RWPE2 (cell line): ENCODE measurements at regions not wholly inside any gene's neighbourhood (a gene's known extent, or its start where the extent isn't known, plus 50 kb on each side); places are given as distances from the start of the nearest gene placed in this dataset.
"Not testable (repeated sequence)": the region's sequence is repeated elsewhere in the genome, so short reads cannot be mapped to it uniquely, and the experiment has no call there.

Experiments used
- ATAC-seq: fragments of 200-7000 bp; cut with Tn5 transposase; 3 replicates; pipeline ENCODE4 v1.9.1; 2021; ENCODE audit warnings: low read depth
- DNase-seq: peaks from one replicate; pipeline ENCODE4 v3.0.0-alpha.2; 2020; ENCODE audit warnings: low spot score
- H3K27ac ChIP-seq: fragments of 450-650 bp; 2 replicates; pipeline ENCODE4 v1.5.1; 2017; ENCODE audit warnings: mild to moderate bottlenecking; ENCODE audit not compliant: poor library complexity, severe bottlenecking
- H3K27me3 ChIP-seq: fragments of 250-450 bp; sonication (Bioruptor Pico); 2 replicates; pipeline ENCODE4 v1.5.1; 2021; ENCODE audit warnings: mild to moderate bottlenecking, moderate library complexity; ENCODE audit not compliant: insufficient read depth, poor library complexity, severe bottlenecking
- H3K36me3 ChIP-seq: fragments of 250-450 bp; sonication (Bioruptor Pico); 2 replicates; pipeline ENCODE4 v1.5.1; 2020; ENCODE audit warnings: low read depth, mild to moderate bottlenecking, moderate library complexity
- H3K4me1 ChIP-seq: fragments of 250-450 bp; sonication (Bioruptor Pico); 2 replicates; pipeline ENCODE4 v1.5.1; 2021; ENCODE audit warnings: mild to moderate bottlenecking, moderate library complexity; ENCODE audit not compliant: insufficient read depth, poor library complexity, severe bottlenecking
- H3K4me3 ChIP-seq: fragments of 250-450 bp; sonication (Bioruptor Pico); 2 replicates; pipeline ENCODE4 v1.5.1; 2021; ENCODE audit warnings: mild to moderate bottlenecking, moderate library complexity; ENCODE audit not compliant: severe bottlenecking
- H3K9me3 ChIP-seq: fragments of 250-450 bp; sonication (Bioruptor Pico); 2 replicates; pipeline ENCODE4 v1.5.1; 2021; ENCODE audit warnings: mild to moderate bottlenecking, moderate library complexity; ENCODE audit not compliant: severe bottlenecking
- CTCF ChIP-seq: fragments of 450-650 bp; IDR thresholded peaks from one replicate; pipeline ENCODE4 v1.5.1; 2017; ENCODE audit warnings: mild to moderate bottlenecking, moderate library complexity; ENCODE audit not compliant: poor library complexity, severe bottlenecking

GRCh38 chr6:3915076-3915791 lies 66.1 kb downstream of the FAM50B start:
- TF ChIP-seq CTCF = no peak
- DNase-seq (no peak), ATAC-seq (no peak)
- Histone ChIP-seq H3K4me1 (peaks cover 54% of the 10 kb centered on the region), H3K4me3 (no peak overlapping the region), H3K27me3 (no peaks in the 10 kb centered on the region), H3K27ac (no peak overlapping the region), H3K9me3 (peaks cover 2% of the 10 kb centered on the region), H3K36me3 (no peaks in the 10 kb centered on the region)

- TF ChIP-seq CTCF = no peak
- Histone ChIP-seq H3K27me3 (no peaks in the 10 kb centered on the region), H3K4me1 (peaks cover 46% of the 10 kb centered on the region), H3K27ac (no peak overlapping the region), H3K4me3 (no peak overlapping the region), H3K9me3 (peaks cover 2% of the 10 kb centered on the region), H3K36me3 (no peaks in the 10 kb centered on the region)
- no peak for DNase-seq
- ATAC-seq = no peak
These were observed 67.0 kb downstream of the FAM50B start for GRCh38 chr6:3916211-3916610.

GRCh38 chr6:3916749-3917148 lies 67.6 kb downstream of the FAM50B start:
- not testable (repeated sequence) for H3K4me3 ChIP-seq, H3K9me3 ChIP-seq, H3K36me3 ChIP-seq, DNase-seq, ATAC-seq, H3K27me3 ChIP-seq, H3K27ac ChIP-seq
- peaks cover 41% of the 10 kb centered on the region for H3K4me1 ChIP-seq

- DNase-seq (no peak), ATAC-seq (no peak)
- Histone ChIP-seq H3K36me3 (no peaks in the 10 kb centered on the region), H3K9me3 (peaks cover 2% of the 10 kb centered on the region), H3K4me3 (no peak overlapping the region), H3K4me1 (peaks cover 26% of the 10 kb centered on the region), H3K27ac (peak overlapping the region; percentile 79), H3K27me3 (no peaks in the 10 kb centered on the region)
- no peak for TF ChIP-seq CTCF
These were observed 69.3 kb downstream of the FAM50B start for GRCh38 chr6:3918469-3918868.

- Histone ChIP-seq H3K9me3 (peaks cover 2% of the 10 kb centered on the region), H3K4me3 (no peak overlapping the region), H3K36me3 (no peaks in the 10 kb centered on the region), H3K27me3 (no peaks in the 10 kb centered on the region), H3K4me1 (peaks cover 19% of the 10 kb centered on the region), H3K27ac (peak overlapping the region; percentile 79)
- DNase-seq (no peak), ATAC-seq (peak; percentile 93)
- TF ChIP-seq CTCF = peak; percentile 19
These were observed 70.0 kb downstream of the FAM50B start for GRCh38 chr6:3919130-3919628.
